Body of pancreas (tissue), 4 donors: ENCODE measurements at regions not wholly inside any gene's neighbourhood (a gene's known extent, or its start where the extent isn't known, plus 50 kb on each side); places are given as distances from the start of the nearest gene placed in this dataset.
"Not testable (repeated sequence)": the region's sequence is repeated elsewhere in the genome, so short reads cannot be mapped to it uniquely, and the experiment has no call there.

Source experiments
- ATAC-seq: fragments of 150-250 bp; one replicate; pipeline ENCODE4 v1.9.1; 2016
- DNase-seq, 4 donors: peaks; one replicate each; pipeline ENCODE4 v3.0.0-alpha.2; 2019
- H3K27ac ChIP-seq, 4 donors: fragments of 200-600 bp; sonication (generic); 1 replicate in 3 of 4; 2 replicates in 1 of 4; pipeline versions ENCODE4 v1.5.1 to v1.6.1; 2016 to 2019; ENCODE audit warnings: mild to moderate bottlenecking in 1 of 4, mixed read lengths in 1 of 4, moderate library complexity in 1 of 4
- H3K27me3 ChIP-seq, 2 donors: fragments of 200-600 bp; sonication (generic); one replicate each; pipeline ENCODE4 v1.6.0; 2016; ENCODE audit warnings: mild to moderate bottlenecking in 1 of 2
- H3K36me3 ChIP-seq, 2 donors: fragments of 200-600 bp; sonication (generic); replicated peaks in 1 of 2; 2 replicates each; pipeline ENCODE4 v1.5.1; 2016; ENCODE audit warnings: low read depth in 2 of 2; ENCODE audit not compliant: insufficient read depth in 1 of 2
- H3K4me1 ChIP-seq: fragments of 200-600 bp; sonication (generic); one replicate; pipeline ENCODE4 v1.6.0; 2016
- H3K4me3 ChIP-seq, 2 donors: fragments of 200-600 bp; sonication (generic); 1 replicate in 1 of 2; 2 replicates in 1 of 2; pipeline ENCODE4 v1.5.1; 2016 to 2019
- H3K9me3 ChIP-seq, 3 donors: fragments of 200-600 bp; sonication (generic); 1 replicate in 2 of 3; 2 replicates in 1 of 3; pipeline ENCODE4 v1.5.1; 2016
- POLR2A ChIP-seq, 3 donors: fragments of 450-650 bp; IDR thresholded peaks; one replicate each; pipeline ENCODE4 v1.6.1; 2016; ENCODE audit warnings: antibody characterized with exemption in 3 of 3, mild to moderate bottlenecking in 2 of 3
- WGBS, 2 donors: methylation state at CpG; one replicate each; pipeline ENCODE4 v1.1.5; 2017; 5-methylcytosine and 5-hydroxymethylcytosine counted together
- intact Hi-C: fragments of 100-400 bp; cut with DNase I; formaldehyde crosslinking; loops from one replicate; pipeline ENCODE4 v1.15.1; 2023
- TF ChIP-seq, protein P1 (sequence below), 7 experiments: fragments of 450-650 bp in 4 of 7; fragments of 200-600 bp in 3 of 7; sonication (generic) in 3 of 7; IDR thresholded peaks; one replicate each; pipeline ENCODE4 v1.5.1; 2016 to 2019; ENCODE audit warnings: antibody characterized with exemption in 7 of 7

DNA sequence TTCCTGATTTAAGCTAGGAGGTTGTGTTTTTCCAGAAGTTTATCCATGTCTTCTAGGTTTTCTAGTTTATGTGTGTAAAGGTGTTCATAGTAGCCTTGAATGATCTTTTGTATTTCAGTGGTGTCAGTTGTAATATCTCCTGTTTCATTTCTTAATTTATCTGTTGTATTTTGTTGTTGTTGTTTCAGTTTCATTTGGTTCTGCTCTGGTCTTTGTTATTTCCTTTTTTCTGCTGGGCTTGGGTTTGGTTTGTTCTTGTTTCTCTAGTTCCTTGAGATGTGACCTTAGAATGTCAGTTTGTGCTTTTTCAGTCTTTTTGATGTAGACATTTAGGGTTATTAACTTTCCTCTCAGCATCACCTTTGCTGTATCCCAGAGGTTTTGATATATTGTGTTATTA is 62.8 kb downstream of the SCP2D1 start:
- H3K36me3 ChIP-seq, intact Hi-C loops, H3K9me3 ChIP-seq: not testable (repeated sequence)

DNA sequence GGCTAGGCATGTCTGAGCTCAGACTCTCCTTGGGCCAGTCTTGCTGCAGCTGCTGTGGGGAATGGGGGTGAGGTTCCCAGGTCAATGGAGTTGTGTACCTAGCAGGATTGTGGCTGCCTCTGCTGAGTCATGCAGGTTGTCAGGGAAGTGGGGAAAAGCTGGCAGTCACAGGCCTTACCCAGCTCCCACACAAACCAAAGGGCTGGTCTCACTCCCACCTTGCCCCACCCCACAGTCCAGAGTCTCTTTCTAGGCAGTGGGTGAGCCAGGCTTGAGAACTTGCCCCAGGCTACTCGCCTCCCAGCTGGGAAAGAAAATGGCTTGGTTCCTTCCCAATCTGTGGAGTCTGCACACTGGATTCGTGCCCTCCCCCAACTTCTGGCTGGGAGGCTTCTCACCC is 65.7 kb downstream of the SCP2D1 start:
- intact Hi-C loops = no loop called here
- no peak for ATAC-seq
- no peak overlapping the region for H3K4me3 ChIP-seq

More for the DNA sequence above, 62.8 kb downstream of the SCP2D1 start:
- H3K4me1 ChIP-seq, ATAC-seq, H3K4me3 ChIP-seq, H3K27ac ChIP-seq, DNase-seq, H3K27me3 ChIP-seq: not testable (repeated sequence)

DNA sequence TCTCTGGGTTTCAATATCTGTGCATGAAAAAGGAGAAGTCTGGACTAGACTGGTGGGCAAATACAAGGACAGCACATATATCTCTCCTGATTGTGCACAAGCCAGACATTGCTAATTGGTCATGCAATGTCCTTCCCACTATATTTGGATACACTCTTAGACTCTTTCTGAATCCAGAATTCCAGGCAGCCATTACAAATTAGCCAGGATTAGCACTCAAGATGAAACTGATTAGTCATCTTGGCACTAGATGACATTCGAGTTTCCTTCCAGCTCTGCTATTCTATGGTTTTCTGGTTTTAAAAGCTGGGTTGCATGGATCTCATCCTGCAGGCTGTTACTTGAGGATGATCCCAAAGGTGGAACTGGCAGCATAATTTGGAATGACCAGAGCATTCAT is 73.2 kb downstream of the SCP2D1 start:
- TF ChIP-seq, protein P1, sequence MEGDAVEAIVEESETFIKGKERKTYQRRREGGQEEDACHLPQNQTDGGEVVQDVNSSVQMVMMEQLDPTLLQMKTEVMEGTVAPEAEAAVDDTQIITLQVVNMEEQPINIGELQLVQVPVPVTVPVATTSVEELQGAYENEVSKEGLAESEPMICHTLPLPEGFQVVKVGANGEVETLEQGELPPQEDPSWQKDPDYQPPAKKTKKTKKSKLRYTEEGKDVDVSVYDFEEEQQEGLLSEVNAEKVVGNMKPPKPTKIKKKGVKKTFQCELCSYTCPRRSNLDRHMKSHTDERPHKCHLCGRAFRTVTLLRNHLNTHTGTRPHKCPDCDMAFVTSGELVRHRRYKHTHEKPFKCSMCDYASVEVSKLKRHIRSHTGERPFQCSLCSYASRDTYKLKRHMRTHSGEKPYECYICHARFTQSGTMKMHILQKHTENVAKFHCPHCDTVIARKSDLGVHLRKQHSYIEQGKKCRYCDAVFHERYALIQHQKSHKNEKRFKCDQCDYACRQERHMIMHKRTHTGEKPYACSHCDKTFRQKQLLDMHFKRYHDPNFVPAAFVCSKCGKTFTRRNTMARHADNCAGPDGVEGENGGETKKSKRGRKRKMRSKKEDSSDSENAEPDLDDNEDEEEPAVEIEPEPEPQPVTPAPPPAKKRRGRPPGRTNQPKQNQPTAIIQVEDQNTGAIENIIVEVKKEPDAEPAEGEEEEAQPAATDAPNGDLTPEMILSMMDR (IDR thresholded peaks at IDR 0.05) = no peak
- no peak for TF ChIP-seq POLR2A (IDR thresholded peaks at IDR 0.05)
- no peak for DNase-seq
- WGBS, 2 donors = 64 to 80% methylated on average over 1 of the region's 1 CpG
- Histone ChIP-seq H3K9me3 (no peaks in the 10 kb centered on the region), H3K4me3 (no peak overlapping the region), H3K27ac (no peak overlapping the region), H3K27me3 (no peaks in the 10 kb centered on the region), H3K36me3 (no peaks in the 10 kb centered on the region), H3K4me1 (no peaks in the 10 kb centered on the region)
- intact Hi-C loops = no loop called here
- no peak for ATAC-seq

More for the DNA sequence above, 65.7 kb downstream of the SCP2D1 start:
- Histone ChIP-seq H3K27ac (no peak overlapping the region), H3K27me3 (no peaks in the 10 kb centered on the region), H3K9me3 (peaks cover 0 to 10% (median 0%) of the 10 kb centered on the region in 3 donors), H3K36me3 (no peaks in the 10 kb centered on the region), H3K4me1 (no peaks in the 10 kb centered on the region)
- no peak for DNase-seq
- TF ChIP-seq POLR2A (IDR thresholded peaks at IDR 0.05) = no peak
- TF ChIP-seq, protein P1 (IDR thresholded peaks at IDR 0.05) = no peak
- 49 to 53% methylated on average over 2 of the region's 2 CpGs for whole genome bisulfite sequencing, 2 donors

DNA sequence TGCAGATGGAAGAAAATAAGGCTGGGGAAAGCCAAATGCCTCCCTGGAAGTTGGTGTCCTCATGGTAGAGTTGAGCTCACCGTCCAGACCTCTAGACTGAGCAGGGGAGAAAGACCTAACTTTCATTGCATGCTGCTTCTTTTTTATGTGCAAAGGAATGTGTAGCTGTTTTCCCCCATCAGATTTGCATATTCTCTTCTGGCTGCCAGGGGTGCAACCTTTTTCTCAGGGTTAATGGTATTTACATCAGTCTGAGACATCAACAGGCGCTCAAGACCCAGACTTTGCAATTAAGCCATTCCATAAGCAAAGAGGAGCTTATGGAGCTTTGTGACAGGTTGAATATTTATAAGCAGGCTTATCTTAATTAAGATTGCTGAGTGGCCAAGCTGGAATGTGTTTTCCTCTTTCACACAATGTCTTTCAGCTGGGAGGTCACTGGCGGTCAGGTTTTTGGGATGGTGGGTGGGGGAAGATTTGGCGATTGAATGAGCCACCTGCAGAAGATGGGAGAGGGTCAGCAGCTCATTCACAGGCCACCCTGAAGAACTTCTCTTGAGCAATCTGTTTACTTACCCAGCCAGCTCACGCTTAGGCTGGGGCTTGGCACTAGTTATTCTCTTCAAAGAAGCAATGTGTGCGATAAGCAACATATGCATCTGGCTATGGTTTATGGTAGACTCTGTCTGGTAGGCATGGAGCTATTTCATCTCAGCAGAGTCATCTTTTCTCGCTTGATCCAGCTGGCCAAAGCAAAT is 88.6 kb downstream of the SCP2D1 start:
- ATAC-seq (no peak), DNase-seq (no peak)
- intact Hi-C loops = no loop called here
- WGBS, 2 donors = 51 to 53% methylated on average over 7 of the region's 7 CpGs
- TF ChIP-seq, protein P1 (IDR thresholded peaks at IDR 0.05) = no peak
- TF ChIP-seq POLR2A (IDR thresholded peaks at IDR 0.05) = no peak
- Histone ChIP-seq H3K4me3 (no peak overlapping the region), H3K9me3 (no peaks in the 10 kb centered on the region), H3K27me3 (no peaks in the 10 kb centered on the region), H3K27ac (no peak overlapping the region), H3K36me3 (no peaks in the 10 kb centered on the region), H3K4me1 (no peaks in the 10 kb centered on the region)

DNA sequence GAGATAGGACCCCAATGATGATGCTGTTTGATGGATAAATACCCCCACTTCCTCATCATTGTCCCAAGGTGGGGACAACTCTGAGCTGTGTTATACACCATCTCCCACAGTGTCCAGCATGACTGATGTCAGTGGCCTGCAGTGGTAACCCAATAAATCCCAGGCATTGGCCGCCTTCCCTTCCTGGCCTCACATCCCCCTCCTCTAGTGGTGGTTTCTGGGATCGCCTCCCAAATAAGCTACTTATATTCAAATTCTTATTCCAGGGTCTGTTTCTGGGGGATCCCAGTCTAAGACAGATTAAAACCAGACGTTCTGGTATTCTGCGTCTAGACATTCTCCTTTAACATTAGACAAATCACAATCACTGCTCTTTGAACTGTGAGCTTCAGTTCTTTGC is 90.6 kb downstream of the SCP2D1 start:
- Histone ChIP-seq H3K27me3 (no peaks in the 10 kb centered on the region), H3K36me3 (no peaks in the 10 kb centered on the region), H3K9me3 (no peaks in the 10 kb centered on the region), H3K4me1 (no peaks in the 10 kb centered on the region), H3K27ac (no peak overlapping the region), H3K4me3 (no peak overlapping the region)
- 37 to 58% methylated on average over 4 of the region's 4 CpGs for WGBS, 2 donors
- no peak for ATAC-seq
- no peak for TF ChIP-seq POLR2A (IDR thresholded peaks at IDR 0.05)
- TF ChIP-seq, protein P1 (IDR thresholded peaks at IDR 0.05) = no peak
- intact Hi-C loops = no loop called here
- DNase-seq = no peak
